Neuronal stem cell (in vitro differentiated cells): ENCODE measurements at regions not wholly inside any gene's neighbourhood (a gene's known extent, or its start where the extent isn't known, plus 50 kb on each side); places are given as distances from the start of the nearest gene placed in this dataset.
"Not testable (repeated sequence)": the region's sequence is repeated elsewhere in the genome, so short reads cannot be mapped to it uniquely, and the experiment has no call there.

Experiments
- DNase-seq: peaks from one replicate; pipeline ENCODE4 v3.0.0-alpha.2; 2013; ENCODE audit warnings: low spot score
- H2AFZ ChIP-seq: one replicate; pipeline ENCODE4 v1.6.1; 2013; ENCODE audit warnings: mild to moderate bottlenecking, low read length, inconsistent platforms
- H2AK5ac ChIP-seq: 2 replicates; pipeline ENCODE4 v1.6.1; 2013; ENCODE audit warnings: low read depth, mild to moderate bottlenecking, inconsistent platforms, low read length, moderate library complexity, mixed read lengths
- H2BK120ac ChIP-seq: 2 replicates; pipeline ENCODE4 v1.6.1; 2013; ENCODE audit warnings: low read depth, mild to moderate bottlenecking, inconsistent platforms, low read length, moderate library complexity, mixed read lengths
- H2BK12ac ChIP-seq: one replicate; pipeline ENCODE4 v1.6.1; 2013; ENCODE audit warnings: low read length, inconsistent platforms
- H2BK15ac ChIP-seq: 2 replicates; pipeline ENCODE4 v1.6.1; 2013; ENCODE audit warnings: mild to moderate bottlenecking, low read length, inconsistent platforms, mixed read lengths
- H2BK5ac ChIP-seq: one replicate; pipeline ENCODE4 v1.6.1; 2013; ENCODE audit warnings: inconsistent platforms, mild to moderate bottlenecking, low read length, moderate library complexity
- H3K14ac ChIP-seq: one replicate; pipeline ENCODE4 v1.6.1; 2013; ENCODE audit warnings: low read length, inconsistent platforms
- H3K18ac ChIP-seq: 2 replicates; pipeline ENCODE4 v1.6.1; 2013; ENCODE audit warnings: low read length, inconsistent platforms
- H3K23ac ChIP-seq: 2 replicates; pipeline ENCODE4 v1.6.1; 2013; ENCODE audit warnings: low read depth, mild to moderate bottlenecking, mixed read lengths, low read length, inconsistent platforms; ENCODE audit not compliant: poor library complexity
- H3K27ac ChIP-seq: replicated peaks from 3 replicates; pipeline ENCODE4 v1.5.1; 2013; ENCODE audit warnings: low read length, inconsistent platforms
- H3K27me3 ChIP-seq, 3 experiments: 2 replicates each; pipeline ENCODE4 v1.6.1; 2013; ENCODE audit warnings: low read length in 3 of 3, mild to moderate bottlenecking in 2 of 3, inconsistent platforms in 1 of 3, low read depth in 1 of 3, mixed read lengths in 1 of 3, moderate library complexity in 1 of 3; ENCODE audit not compliant: control insufficient read depth in 3 of 3, insufficient read depth in 3 of 3
- H3K36me3 ChIP-seq, 2 donors: replicated peaks in 1 of 2; 2 replicates each; pipeline ENCODE4 v1.6.1; 2013; ENCODE audit warnings: low read length in 2 of 2; ENCODE audit not compliant: control insufficient read depth in 2 of 2, insufficient read depth in 2 of 2
- H3K4ac ChIP-seq: 2 replicates; pipeline ENCODE4 v1.6.1; 2013; ENCODE audit warnings: inconsistent platforms, mild to moderate bottlenecking, low read length, moderate library complexity
- H3K4me1 ChIP-seq, 2 donors: 1 replicate in 1 of 2; 2 replicates in 1 of 2; pipeline ENCODE4 v1.6.1; 2013; ENCODE audit warnings: low read length in 2 of 2, low read depth in 1 of 2; ENCODE audit not compliant: control insufficient read depth in 2 of 2, insufficient read depth in 1 of 2
- H3K4me2 ChIP-seq: one replicate; pipeline ENCODE4 v1.6.1; 2013; ENCODE audit warnings: mild to moderate bottlenecking, low read length, inconsistent platforms; ENCODE audit not compliant: insufficient read depth, poor library complexity, severe bottlenecking
- H3K4me3 ChIP-seq, 2 donors: 2 replicates each; pipeline ENCODE4 v1.5.1; 2013; ENCODE audit warnings: low read length in 2 of 2, mild to moderate bottlenecking in 2 of 2, inconsistent platforms in 1 of 2, moderate library complexity in 1 of 2
- H3K79me1 ChIP-seq: one replicate; pipeline ENCODE4 v1.6.1; 2013; ENCODE audit warnings: low read depth, mild to moderate bottlenecking, inconsistent platforms, low read length, moderate library complexity
- H3K9ac ChIP-seq: one replicate; pipeline ENCODE4 v1.6.1; 2013; ENCODE audit warnings: mild to moderate bottlenecking, low read depth, low read length, inconsistent platforms; ENCODE audit not compliant: poor library complexity
- H3K9me3 ChIP-seq, 2 donors: replicated peaks in 1 of 2; 2 replicates each; pipeline versions ENCODE3 to v1.6.1; 2013; ENCODE audit warnings: low read length in 2 of 2, mild to moderate bottlenecking in 2 of 2, inconsistent platforms in 1 of 2, low read depth in 1 of 2, mixed read lengths in 1 of 2, moderate library complexity in 1 of 2; ENCODE audit not compliant: control insufficient read depth in 2 of 2, insufficient read depth in 1 of 2
- H4K8ac ChIP-seq: one replicate; pipeline ENCODE4 v1.6.1; 2013; ENCODE audit warnings: low read depth, mild to moderate bottlenecking, inconsistent platforms, low read length, moderate library complexity
- H4K91ac ChIP-seq: one replicate; pipeline ENCODE4 v1.6.1; 2013; ENCODE audit warnings: low read length, low read depth, mild to moderate bottlenecking, inconsistent platforms; ENCODE audit not compliant: poor library complexity
- WGBS, 2 donors: extraction: QIAGEN DNeasy Blood & Tissue Kit; methylation state at CpG; one replicate each; pipeline ENCODE4 v1.1.7; 2013; ENCODE audit warnings: missing lambda C conversion rate in 2 of 2, mixed read lengths in 1 of 2; ENCODE audit not compliant: insufficient read length in 2 of 2, insufficient replicate concordance in 1 of 2; ENCODE audit errors: extremely low coverage in 2 of 2; 5-methylcytosine and 5-hydroxymethylcytosine counted together

GRCh38 chr17:74126179-74126900 lies 77.1 kb upstream of the RPL38 start:
- Histone ChIP-seq H3K4me1 (peaks cover 0 to 7% of the 10 kb centered on the region in 2 donors), H3K23ac (no peak overlapping the region), H3K9ac (no peak overlapping the region), H3K9me3 (no peaks in the 10 kb centered on the region), H3K18ac (no peak overlapping the region), H3K36me3 (no peaks in the 10 kb centered on the region), H3K4ac (no peak overlapping the region), H2BK15ac (no peak overlapping the region), H2AFZ (no peak overlapping the region), H3K4me3 (no peak overlapping the region), H3K79me1 (no peaks in the 10 kb centered on the region), H2BK5ac (no peak overlapping the region), H2AK5ac (no peak overlapping the region), H2BK12ac (no peak overlapping the region), H4K91ac (no peak overlapping the region), H4K8ac (no peak overlapping the region), H3K14ac (no peak overlapping the region), H3K4me2 (no peak overlapping the region), H3K27me3 (no peaks in the 10 kb centered on the region), H3K27ac (no peak overlapping the region), H2BK120ac (no peak overlapping the region)
- no peak for DNase-seq
- WGBS, 2 donors = no CpG with 5 or more reads among the region's 11 CpGs

- H3K79me1 ChIP-seq = no peaks in the 10 kb centered on the region
- no peak overlapping the region for H2AFZ ChIP-seq
- H3K18ac ChIP-seq = no peak overlapping the region
- no peak overlapping the region for H2BK5ac ChIP-seq
- no peak overlapping the region for H3K4me3 ChIP-seq
- no peak overlapping the region for H4K8ac ChIP-seq
- H3K14ac ChIP-seq = no peak overlapping the region
- WGBS, 2 donors = no CpG with 5 or more reads among the region's 5 CpGs
- no peak overlapping the region for H3K4ac ChIP-seq
- DNase-seq = no peak
- no peak overlapping the region for H3K4me2 ChIP-seq
- H3K27ac ChIP-seq = no peak overlapping the region
- H3K36me3 ChIP-seq = no peaks in the 10 kb centered on the region
- H3K4me1 ChIP-seq = peaks cover 0 to 7% of the 10 kb centered on the region in 2 donors
- no peak overlapping the region for H3K9ac ChIP-seq
- no peak overlapping the region for H3K23ac ChIP-seq
- no peak overlapping the region for H2BK12ac ChIP-seq
- H2BK120ac ChIP-seq = no peak overlapping the region
- H2AK5ac ChIP-seq = no peak overlapping the region
- H2BK15ac ChIP-seq = no peak overlapping the region
- H4K91ac ChIP-seq = no peak overlapping the region
- peaks cover 0 to 2% (median 0%) of the 10 kb centered on the region in 3 experiments for H3K27me3 ChIP-seq
- no peaks in the 10 kb centered on the region for H3K9me3 ChIP-seq
Measured at GRCh38 chr17:74126959-74127358, 76.5 kb upstream of the RPL38 start.

- Histone ChIP-seq H4K91ac (no peak overlapping the region), H3K9me3 (peaks cover 2 to 6% of the 10 kb centered on the region in 2 donors), H3K4ac (no peak overlapping the region), H3K4me1 (peaks cover 6 to 11% of the 10 kb centered on the region in 2 donors), H2BK12ac (peak overlapping the region; percentile 60), H2AFZ (no peak overlapping the region), H3K79me1 (no peaks in the 10 kb centered on the region), H2BK15ac (no peak overlapping the region), H2BK120ac (no peak overlapping the region), H3K4me3 (no peak overlapping the region), H3K27me3 (peaks cover 0 to 2% (median 0%) of the 10 kb centered on the region in 3 experiments), H3K27ac (no peak overlapping the region), H3K14ac (peak overlapping the region; percentile 51), H3K4me2 (no peak overlapping the region), H2AK5ac (no peak overlapping the region), H2BK5ac (no peak overlapping the region), H3K36me3 (no peaks in the 10 kb centered on the region), H3K9ac (peak overlapping the region; percentile 22), H3K18ac (peak overlapping the region; percentile 72), H4K8ac (no peak overlapping the region), H3K23ac (peak overlapping the region; percentile 52)
- no peak for DNase-seq
- no CpG with 5 or more reads among the region's 10 CpGs for WGBS, 2 donors
Measured at GRCh38 chr17:74128456-74129211, 74.8 kb upstream of the RPL38 start.

- not testable (repeated sequence) for H3K4me3 ChIP-seq, H2BK5ac ChIP-seq, DNase-seq, H3K14ac ChIP-seq, H4K91ac ChIP-seq, H2BK12ac ChIP-seq, H3K9ac ChIP-seq, H2BK120ac ChIP-seq, H3K23ac ChIP-seq, H4K8ac ChIP-seq, H3K27me3 ChIP-seq, H3K27ac ChIP-seq, H3K18ac ChIP-seq, H3K36me3 ChIP-seq, H2AK5ac ChIP-seq, H3K9me3 ChIP-seq, H3K4me2 ChIP-seq, H3K79me1 ChIP-seq, H2AFZ ChIP-seq, H2BK15ac ChIP-seq, H3K4ac ChIP-seq
- WGBS, 2 donors = no CpG with 5 or more reads among the region's 6 CpGs
- H3K4me1 ChIP-seq = peaks cover 5 to 15% of the 10 kb centered on the region in 2 donors
Measured at GRCh38 chr17:74129800-74130199, 73.7 kb upstream of the RPL38 start.
